22Rv1 (cell line): ENCODE measurements at regions not wholly inside any gene's neighbourhood (a gene's known extent, or its start where the extent isn't known, plus 50 kb on each side); places are given as distances from the start of the nearest gene placed in this dataset.

Experiments used
- CTCF ChIP-seq: fragments of 450-650 bp; IDR thresholded peaks from 2 replicates; pipeline ENCODE4 v1.5.1; 2017; ENCODE audit warnings: mild to moderate bottlenecking
- ZFX ChIP-seq: fragments of 450-650 bp; IDR thresholded peaks from 2 replicates; pipeline ENCODE4 v1.6.1; 2017; ENCODE audit warnings: antibody characterized with exemption, borderline replicate concordance

GRCh38 chr16:59881376-59881775 is 1147.3 kb upstream of the GOT2 start:
- no peak for TF ChIP-seq CTCF
- TF ChIP-seq ZFX = no peak
